Middle frontal gyrus (tissue), 1 donor: ENCODE measurements at regions not wholly inside any gene's neighbourhood (a gene's known extent, or its start where the extent isn't known, plus 50 kb on each side); places are given as distances from the start of the nearest gene placed in this dataset.

Experiments
- DNase-seq: peaks from one replicate; pipeline ENCODE4 v3.0.0-alpha.2; 2015; ENCODE audit warnings: low spot score; ENCODE audit errors: extremely low spot score

- DNase-seq: no peak
Measured at GRCh38 chr21:24759348-24760075, 847.8 kb downstream of the MRPL39 start.

DNA sequence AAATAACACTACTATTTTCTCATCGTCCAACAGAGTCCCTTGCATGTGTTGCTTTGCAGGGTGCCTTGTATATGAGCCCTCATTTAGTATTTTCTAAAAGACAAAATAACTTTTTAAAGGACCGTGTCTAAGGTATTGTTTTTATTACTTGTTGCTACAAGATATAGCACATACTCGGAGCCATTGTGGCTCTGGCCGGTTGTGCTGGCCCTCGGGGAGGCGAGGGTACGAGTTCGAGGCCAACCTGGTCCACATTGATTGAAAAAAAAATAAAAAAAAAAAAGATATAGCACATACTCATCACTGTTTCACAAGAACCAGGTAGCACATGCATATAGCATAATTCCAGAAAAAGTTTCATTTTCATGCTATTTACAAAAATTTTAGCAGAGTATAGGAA, 869.2 kb downstream of the MRPL39 start:
- DNase-seq: no peak

DNA sequence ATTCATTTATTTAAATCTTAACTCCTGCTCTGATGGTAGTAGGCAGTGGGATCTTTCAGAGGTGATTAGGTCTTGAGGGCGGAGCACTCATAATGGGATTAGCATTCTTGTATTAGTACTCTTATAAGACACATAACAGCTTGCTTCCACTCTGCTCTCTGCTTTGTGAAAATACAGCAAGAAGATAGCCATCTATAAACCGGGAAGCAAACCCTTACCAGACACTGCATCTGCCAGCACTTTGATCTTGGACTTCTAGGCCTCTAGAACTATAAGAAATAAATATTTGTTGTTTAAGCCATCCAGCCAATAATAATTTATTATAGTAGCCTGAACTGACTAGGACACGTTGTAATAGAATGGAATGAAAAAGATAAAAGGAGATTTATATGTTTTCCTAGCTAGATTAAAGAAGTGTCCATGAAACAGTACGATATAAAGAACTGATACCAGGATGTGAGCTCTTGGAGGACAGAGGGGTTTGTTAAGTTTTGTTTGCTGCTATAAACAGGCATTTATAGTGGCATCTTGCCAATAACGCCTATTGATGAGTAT, 869.9 kb downstream of the MRPL39 start:
- no peak for DNase-seq

DNA sequence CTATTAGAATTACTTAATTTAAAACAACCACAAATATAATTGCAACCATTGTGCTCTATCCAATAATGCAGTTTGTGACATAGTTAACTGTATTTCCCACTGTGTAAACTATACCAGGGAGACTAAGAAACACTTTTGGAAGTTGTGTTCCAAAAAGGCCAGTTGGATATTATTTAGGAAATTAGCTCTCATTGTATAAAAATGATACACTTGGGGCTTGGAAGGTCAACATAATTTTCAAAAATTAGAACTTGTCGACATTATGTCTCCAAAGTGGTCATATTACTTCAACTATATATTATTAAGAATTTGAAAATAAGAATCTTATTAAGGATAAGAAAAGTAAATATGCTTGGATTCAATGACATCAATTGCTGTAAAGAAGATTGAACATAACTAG, 876.6 kb downstream of the MRPL39 start:
- DNase-seq: no peak

DNA sequence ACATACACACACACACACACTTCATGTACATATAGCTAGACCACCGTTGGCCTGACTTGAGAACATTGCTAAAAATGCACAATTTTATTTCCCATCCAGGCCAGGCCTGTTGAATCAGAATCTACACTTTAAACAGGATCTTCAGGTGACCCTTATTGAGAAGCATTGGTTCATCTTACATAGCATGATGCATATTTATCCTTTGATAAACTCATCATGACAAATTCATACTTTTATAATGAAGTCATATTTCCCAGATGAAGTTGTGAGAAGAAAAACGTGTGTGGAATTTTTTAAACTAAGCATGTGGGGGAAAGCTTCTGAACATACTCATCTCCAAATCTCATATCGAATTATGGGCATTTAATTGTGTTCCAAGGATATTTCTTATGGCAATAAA, 877.7 kb downstream of the MRPL39 start:
- DNase-seq: no peak

GRCh38 chr21:24727803-24728440, 879.4 kb downstream of the MRPL39 start:
- no peak for DNase-seq

GRCh38 chr21:24716281-24716918, 890.9 kb downstream of the MRPL39 start:
- DNase-seq: no peak

DNA sequence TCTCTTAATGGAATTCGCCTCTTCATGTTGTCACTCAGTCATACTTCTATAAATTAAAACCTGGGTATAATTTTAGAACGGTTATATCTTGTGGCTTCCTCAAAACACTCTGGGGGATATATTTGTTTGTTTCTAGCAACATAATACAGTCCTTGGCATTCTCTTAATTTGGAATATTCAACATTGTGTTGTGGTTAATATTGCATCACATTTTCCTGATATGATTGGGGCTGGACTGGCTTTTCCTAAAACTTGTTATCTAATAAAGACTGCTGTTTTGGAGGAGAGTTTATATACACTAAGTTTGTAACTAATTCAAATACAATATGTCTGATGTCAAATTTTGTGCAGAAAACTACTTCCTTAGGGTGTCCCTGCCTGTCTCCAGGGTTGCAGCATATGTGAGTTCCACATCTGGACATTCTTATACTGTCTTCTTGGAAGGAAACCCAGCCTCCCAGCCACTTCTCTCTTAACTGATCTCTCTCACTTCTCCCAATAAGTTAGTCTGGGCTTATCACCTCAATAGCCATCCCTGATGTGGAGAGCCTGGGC, 892.6 kb downstream of the MRPL39 start:
- DNase-seq: no peak

- no peak for DNase-seq
Measured at GRCh38 chr21:24705201-24705600, 902.1 kb downstream of the MRPL39 start.

GRCh38 chr21:24693779-24694178, 913.5 kb downstream of the MRPL39 start:
- DNase-seq: no peak

GRCh38 chr21:24681456-24681855, 925.8 kb downstream of the MRPL39 start:
- DNase-seq: no peak

DNA sequence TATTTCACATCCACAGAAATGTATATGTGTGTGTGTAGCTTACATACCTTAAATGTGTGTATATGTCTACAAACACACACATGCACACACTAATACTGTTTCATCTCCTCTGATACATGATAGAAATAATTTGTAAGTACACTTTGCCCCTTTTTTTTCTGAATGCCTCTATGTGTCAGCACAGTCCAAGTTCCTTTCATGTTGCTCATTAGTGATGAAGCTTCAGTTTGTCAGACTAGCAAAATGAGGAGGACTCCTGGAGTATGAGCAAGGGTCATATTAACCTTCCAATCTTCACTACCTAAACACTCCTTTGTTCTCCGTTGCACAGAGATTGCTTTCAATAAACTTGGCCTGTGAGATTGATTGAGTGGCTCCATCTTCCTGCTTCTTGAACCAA, 935.4 kb downstream of the MRPL39 start:
- DNase-seq: no peak

DNA sequence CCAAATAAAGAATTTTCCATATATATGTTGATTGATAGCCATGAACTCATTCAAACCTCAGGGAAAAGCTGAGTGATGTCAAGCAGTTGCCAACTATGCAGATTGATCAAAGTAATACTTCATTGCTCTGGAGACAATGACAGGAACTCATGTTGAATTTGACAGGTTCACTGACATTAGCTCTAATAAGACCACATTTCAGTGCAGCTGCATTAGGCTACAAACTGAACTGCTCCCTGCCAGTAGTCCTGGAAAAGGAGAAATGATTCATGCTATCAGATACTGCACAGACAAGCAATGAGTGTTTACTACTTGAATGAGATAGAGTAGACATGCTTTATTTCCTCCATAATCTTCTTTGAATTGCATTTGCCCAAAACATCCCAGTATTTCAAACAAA, 948.4 kb downstream of the MRPL39 start:
- no peak for DNase-seq

DNA sequence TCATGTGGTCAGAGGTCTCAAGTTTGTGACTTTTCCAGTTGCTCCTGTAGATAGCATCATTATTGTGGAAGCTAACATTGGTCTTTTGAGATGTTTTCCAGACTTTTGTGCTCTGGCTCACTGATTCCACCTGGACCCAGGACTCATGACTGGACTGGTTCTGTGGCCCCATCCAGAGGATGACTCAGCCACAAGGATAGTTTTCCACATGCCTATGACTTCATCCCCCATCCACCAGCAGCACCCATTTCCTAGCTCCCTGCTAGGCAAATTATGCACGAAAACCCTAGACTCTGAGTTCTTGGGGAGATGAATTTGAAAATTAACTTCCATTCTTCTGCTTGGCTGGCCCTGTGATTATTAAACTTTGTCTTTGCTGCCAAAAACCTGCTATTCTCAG, 949.3 kb downstream of the MRPL39 start:
- DNase-seq: no peak

GRCh38 chr21:24649691-24650090, 957.6 kb downstream of the MRPL39 start:
- DNase-seq: no peak

GRCh38 chr21:24636696-24637095, 970.6 kb downstream of the MRPL39 start:
- no peak for DNase-seq

DNA sequence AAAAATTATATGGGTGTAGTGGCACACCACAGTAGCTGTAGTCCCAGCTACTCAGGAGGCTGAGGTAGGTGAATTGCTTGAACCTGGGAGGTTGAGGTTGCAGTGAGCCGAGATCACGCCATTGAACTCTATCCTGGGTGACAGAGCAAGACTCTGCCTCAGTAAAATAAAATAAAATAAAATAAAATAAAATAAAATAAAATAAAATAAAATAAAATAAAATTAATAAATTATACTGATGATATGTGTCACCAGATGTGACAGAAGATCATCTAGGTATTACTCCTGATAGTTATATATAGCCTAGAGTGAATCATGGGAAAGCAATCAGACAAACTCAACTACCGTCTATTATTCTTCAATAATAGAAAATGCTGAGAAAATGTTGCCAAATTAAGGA, 972.5 kb downstream of the MRPL39 start:
- no peak for DNase-seq

DNA sequence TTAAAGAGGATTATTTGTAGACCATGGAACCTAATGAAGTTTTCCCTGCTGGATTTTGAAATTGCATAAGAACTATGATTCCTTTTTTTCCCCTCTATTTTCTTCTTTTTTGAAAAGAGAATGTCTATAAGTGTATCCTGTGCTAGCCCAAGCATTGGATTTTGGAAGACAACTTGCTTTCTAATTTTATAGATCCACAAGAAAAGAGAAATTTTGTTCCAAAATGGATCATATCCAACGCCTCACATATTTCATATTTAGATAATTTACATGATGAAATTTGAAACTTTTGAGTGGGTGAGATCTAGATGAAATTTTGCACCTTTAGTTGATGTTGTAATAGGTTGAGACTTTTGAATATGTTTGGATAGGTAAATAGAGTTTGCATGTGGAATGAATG, 978.7 kb downstream of the MRPL39 start:
- DNase-seq: no peak

DNA sequence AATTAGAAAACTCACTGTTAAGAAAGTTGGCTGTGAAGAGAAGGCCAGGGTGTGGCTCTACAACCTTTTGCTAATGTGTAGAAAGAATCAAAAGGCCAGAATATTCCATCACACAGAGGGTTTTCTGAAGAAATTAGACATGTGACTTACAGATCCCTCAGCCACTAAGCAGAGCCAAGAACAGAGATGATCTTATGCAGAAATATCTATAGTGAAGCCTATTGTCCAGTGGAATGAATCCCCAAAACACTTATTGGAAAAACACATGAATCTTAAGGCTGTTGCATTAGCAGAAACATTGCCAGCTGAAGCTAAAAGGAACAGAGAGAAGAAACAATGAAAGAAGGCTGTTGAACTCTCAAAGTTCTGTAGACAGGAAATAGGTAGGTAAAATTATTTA, 979.2 kb downstream of the MRPL39 start:
- DNase-seq: no peak

DNA sequence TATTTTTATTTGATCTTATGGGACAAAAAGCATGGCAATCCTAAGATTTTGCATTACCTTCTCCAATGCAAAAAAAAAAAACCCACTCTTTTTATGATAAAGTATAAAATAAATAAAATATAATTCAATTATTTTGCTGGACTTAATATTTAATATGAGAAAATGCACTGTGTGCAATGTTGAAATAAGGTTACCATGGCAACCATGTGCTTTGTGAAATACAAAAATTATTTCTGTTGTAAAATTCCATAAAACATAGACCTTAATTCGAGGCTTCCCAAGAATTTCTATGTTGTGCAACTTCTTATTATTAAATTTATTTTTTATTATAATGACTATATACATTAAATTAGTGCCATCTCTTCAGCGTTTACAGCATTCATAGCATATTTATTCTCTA, 989.5 kb downstream of the MRPL39 start:
- DNase-seq: no peak

GRCh38 chr21:24594082-24594481, 1013.2 kb downstream of the MRPL39 start:
- DNase-seq: no peak

- DNase-seq: no peak
Measured at GRCh38 chr21:24590261-24590660, 1017.0 kb downstream of the MRPL39 start.
